Right atrium auricular region (tissue), 2 donors: ENCODE measurements at regions not wholly inside any gene's neighbourhood (a gene's known extent, or its start where the extent isn't known, plus 50 kb on each side); places are given as distances from the start of the nearest gene placed in this dataset.

Experiments used
- DNase-seq: peaks from one replicate; pipeline ENCODE4 v3.0.0-alpha.2; 2019; ENCODE audit warnings: low spot score
- H3K27ac ChIP-seq, 2 donors: fragments of 200-600 bp; sonication (generic); 1 replicate in 1 of 2; 2 replicates in 1 of 2; pipeline ENCODE4 v1.5.1; 2016 to 2019
- H3K27me3 ChIP-seq, 2 donors: fragments of 200-600 bp; sonication (generic); one replicate each; pipeline versions ENCODE4 v1.5.1 to v1.6.0; 2017 to 2019
- H3K36me3 ChIP-seq: fragments of 200-600 bp; sonication (generic); one replicate; pipeline ENCODE4 v1.5.1; 2016
- H3K4me1 ChIP-seq, 2 donors: fragments of 200-600 bp; sonication (generic); one replicate each; pipeline versions ENCODE4 v1.5.1 to v1.6.0; 2017 to 2019
- H3K4me3 ChIP-seq, 2 donors: fragments of 200-600 bp; sonication (generic); 1 replicate in 1 of 2; 2 replicates in 1 of 2; pipeline ENCODE4 v1.5.1; 2017 to 2019; ENCODE audit warnings: mild to moderate bottlenecking in 1 of 2, moderate library complexity in 1 of 2
- H3K9me3 ChIP-seq, 2 donors: fragments of 200-600 bp; sonication (generic); one replicate each; pipeline ENCODE4 v1.5.1; 2019
- CTCF ChIP-seq, 2 donors: fragments of 200-600 bp; sonication (generic); IDR thresholded peaks; one replicate each; pipeline ENCODE4 v1.5.1; 2019; ENCODE audit warnings: antibody characterized with exemption in 2 of 2

GRCh38 chr6:156559162-156559690 lies 218.0 kb upstream of the ARID1B start:
- no peaks in the 10 kb centered on the region for H3K36me3 ChIP-seq
- no peak for DNase-seq
- peaks cover 0 to 7% of the 10 kb centered on the region in 2 donors for H3K4me1 ChIP-seq

GRCh38 chr6:156557911-156558259 lies 219.3 kb upstream of the ARID1B start:
- Histone ChIP-seq H3K27me3 (no peaks in the 10 kb centered on the region), H3K36me3 (no peaks in the 10 kb centered on the region), H3K4me3 (no peak overlapping the region), H3K27ac (peak overlapping the region; percentile 62 to 73), H3K4me1 (peaks cover 0 to 7% of the 10 kb centered on the region in 2 donors), H3K9me3 (peaks cover 0 to 9% of the 10 kb centered on the region in 2 donors)
- TF ChIP-seq CTCF (IDR thresholded peaks at IDR 0.05): no peak
- DNase-seq: no peak

More at GRCh38 chr6:156559162-156559690, 218.0 kb upstream of the ARID1B start:
- H3K9me3 ChIP-seq: peaks cover 0 to 9% of the 10 kb centered on the region in 2 donors
- TF ChIP-seq CTCF (IDR thresholded peaks at IDR 0.05): no peak
- H3K4me3 ChIP-seq: no peak overlapping the region
- no peak overlapping the region for H3K27ac ChIP-seq
- H3K27me3 ChIP-seq: no peaks in the 10 kb centered on the region

DNA sequence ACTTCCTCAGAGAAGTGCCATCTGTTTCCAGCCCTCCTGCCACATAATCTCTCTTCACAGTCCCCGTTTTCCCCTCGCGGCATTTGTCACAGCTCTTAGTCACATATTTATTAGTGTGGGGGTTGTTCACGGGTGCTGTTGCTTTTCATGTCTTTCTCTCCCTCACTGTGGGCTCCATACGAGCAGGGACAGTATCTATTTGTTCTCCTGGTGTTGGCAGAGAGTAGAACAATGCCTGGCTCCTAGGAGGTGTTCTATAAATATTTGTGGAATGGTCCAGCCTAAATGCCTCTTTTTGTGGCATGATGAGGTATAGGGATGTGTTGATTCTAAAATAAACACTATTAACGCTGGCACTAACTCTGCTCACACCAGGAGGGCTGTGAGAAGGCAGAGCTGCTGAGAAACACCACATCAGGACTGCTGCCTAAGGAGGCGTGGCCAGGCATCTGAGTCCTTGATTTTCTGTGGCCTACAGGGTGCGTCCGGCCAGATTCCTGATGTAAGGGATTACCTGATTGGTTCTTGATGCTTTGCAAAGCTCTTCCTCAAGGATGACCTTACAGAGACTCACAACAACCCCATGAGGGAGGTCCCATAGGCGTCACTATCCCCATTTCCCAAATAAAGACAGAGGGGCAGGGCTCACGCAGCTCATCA lies 219.8 kb upstream of the ARID1B start:
- Histone ChIP-seq H3K27me3 (no peaks in the 10 kb centered on the region), H3K4me3 (peak overlapping the region in 1 of 2 donors; percentile 11), H3K27ac (peak overlapping the region; percentile 62 to 73), H3K9me3 (peaks cover 0 to 9% of the 10 kb centered on the region in 2 donors), H3K36me3 (no peaks in the 10 kb centered on the region), H3K4me1 (peaks cover 0 to 7% of the 10 kb centered on the region in 2 donors)
- DNase-seq: no peak
- TF ChIP-seq CTCF (IDR thresholded peaks at IDR 0.05): no peak

DNA sequence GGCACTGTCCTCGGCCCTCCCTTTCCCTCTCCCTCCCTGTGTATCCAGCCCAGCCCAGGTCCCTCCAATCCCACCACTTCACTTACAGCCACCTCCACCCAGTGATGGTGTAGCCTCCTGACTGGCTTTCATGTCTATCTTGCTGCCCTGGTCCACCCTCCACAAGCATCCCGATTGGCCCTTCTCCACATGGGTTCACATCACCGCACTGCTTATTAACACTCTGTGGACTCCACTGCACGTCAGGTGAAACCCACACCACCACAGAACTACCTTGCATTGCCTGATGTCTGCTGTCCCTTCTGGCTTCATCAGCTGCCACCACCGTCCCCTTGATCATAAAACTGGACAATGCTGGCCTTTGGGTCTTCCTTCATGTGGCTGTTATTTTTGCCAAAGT lies 220.4 kb upstream of the ARID1B start:
- H3K27ac ChIP-seq: peak overlapping the region; percentile 62 to 73
- H3K27me3 ChIP-seq: no peaks in the 10 kb centered on the region
- H3K36me3 ChIP-seq: no peaks in the 10 kb centered on the region
- TF ChIP-seq CTCF (IDR thresholded peaks at IDR 0.05): no peak
- no peak overlapping the region for H3K4me3 ChIP-seq
- peaks cover 0 to 9% of the 10 kb centered on the region in 2 donors for H3K9me3 ChIP-seq
- peaks cover 0 to 7% of the 10 kb centered on the region in 2 donors for H3K4me1 ChIP-seq
- no peak for DNase-seq

GRCh38 chr6:156555116-156555515 lies 222.1 kb upstream of the ARID1B start:
- Histone ChIP-seq H3K36me3 (no peaks in the 10 kb centered on the region), H3K27me3 (no peaks in the 10 kb centered on the region), H3K4me1 (peaks cover 0 to 7% of the 10 kb centered on the region in 2 donors), H3K9me3 (peaks cover 0 to 1% of the 10 kb centered on the region in 2 donors), H3K27ac (no peak overlapping the region), H3K4me3 (no peak overlapping the region)
- DNase-seq: no peak
- no peak for TF ChIP-seq CTCF (IDR thresholded peaks at IDR 0.05)
